ENCODE measurements at regions not wholly inside any gene's neighbourhood (a gene's known extent, or its start where the extent isn't known, plus 50 kb on each side); places are given as distances from the start of the nearest gene placed in this dataset.

- no peaks in the 10 kb centered on the region; the same call in 1 of the 2 replicates for H3K9me3 ChIP-seq (ENCODE audit: insufficient read depth, low read depth)
- no peaks in the 10 kb centered on the region for H3F3A ChIP-seq (ENCODE audit: insufficient read depth, low read depth)
- no peak overlapping the region for H2AFZ ChIP-seq
- no peaks in the 10 kb centered on the region for H3K79me2 ChIP-seq (ENCODE audit: low read depth)
- H3K36me3 ChIP-seq (ENCODE audit: low read depth): no peaks in the 10 kb centered on the region
- no peaks in the 10 kb centered on the region for H3K27me3 ChIP-seq (ENCODE audit: insufficient read depth, low read depth)
- no peak for TF ChIP-seq EZH2 (IDR thresholded peaks at IDR 0.05; ENCODE audit: low read depth)
- TF ChIP-seq, protein P1, sequence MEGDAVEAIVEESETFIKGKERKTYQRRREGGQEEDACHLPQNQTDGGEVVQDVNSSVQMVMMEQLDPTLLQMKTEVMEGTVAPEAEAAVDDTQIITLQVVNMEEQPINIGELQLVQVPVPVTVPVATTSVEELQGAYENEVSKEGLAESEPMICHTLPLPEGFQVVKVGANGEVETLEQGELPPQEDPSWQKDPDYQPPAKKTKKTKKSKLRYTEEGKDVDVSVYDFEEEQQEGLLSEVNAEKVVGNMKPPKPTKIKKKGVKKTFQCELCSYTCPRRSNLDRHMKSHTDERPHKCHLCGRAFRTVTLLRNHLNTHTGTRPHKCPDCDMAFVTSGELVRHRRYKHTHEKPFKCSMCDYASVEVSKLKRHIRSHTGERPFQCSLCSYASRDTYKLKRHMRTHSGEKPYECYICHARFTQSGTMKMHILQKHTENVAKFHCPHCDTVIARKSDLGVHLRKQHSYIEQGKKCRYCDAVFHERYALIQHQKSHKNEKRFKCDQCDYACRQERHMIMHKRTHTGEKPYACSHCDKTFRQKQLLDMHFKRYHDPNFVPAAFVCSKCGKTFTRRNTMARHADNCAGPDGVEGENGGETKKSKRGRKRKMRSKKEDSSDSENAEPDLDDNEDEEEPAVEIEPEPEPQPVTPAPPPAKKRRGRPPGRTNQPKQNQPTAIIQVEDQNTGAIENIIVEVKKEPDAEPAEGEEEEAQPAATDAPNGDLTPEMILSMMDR (conservative IDR thresholded peaks at IDR 0.05): no peak
- DNase-seq: no peak
- H3K4me1 ChIP-seq (replicated peaks; ENCODE audit: insufficient read depth): 0 out of 2 replicates have a peak, but pooled peaks cover 11% of the 10 kb centered on the region
- no peak overlapping the region for H3K4me3 ChIP-seq
- BruUV-seq (replicated peaks): no TSS peak
- no peaks in the 10 kb centered on the region for H4K20me1 ChIP-seq (ENCODE audit: insufficient read depth)
- intact Hi-C loops (cut with micrococcal nuclease; ENCODE audit: unreplicated experiment): no loop called here
- no peak overlapping the region for H3K4me2 ChIP-seq
- no peaks in the 10 kb centered on the region for H3K9me2 ChIP-seq (ENCODE audit: insufficient read depth)
- ChIA-PET CTCF (interaction anchor here (0.6 kb wide), 1 partner anchor 62 kb away, joined by 3 read pairs; no protein-coding TSS in a partner anchor), POLR2A (ENCODE audit: unreplicated experiment) (no interaction called here)
- no peak overlapping the region for H3K27ac ChIP-seq
These were observed 315.6 kb upstream of the NPSR1 start for GRCh38 chr7:34342387-34342786.

DNA sequence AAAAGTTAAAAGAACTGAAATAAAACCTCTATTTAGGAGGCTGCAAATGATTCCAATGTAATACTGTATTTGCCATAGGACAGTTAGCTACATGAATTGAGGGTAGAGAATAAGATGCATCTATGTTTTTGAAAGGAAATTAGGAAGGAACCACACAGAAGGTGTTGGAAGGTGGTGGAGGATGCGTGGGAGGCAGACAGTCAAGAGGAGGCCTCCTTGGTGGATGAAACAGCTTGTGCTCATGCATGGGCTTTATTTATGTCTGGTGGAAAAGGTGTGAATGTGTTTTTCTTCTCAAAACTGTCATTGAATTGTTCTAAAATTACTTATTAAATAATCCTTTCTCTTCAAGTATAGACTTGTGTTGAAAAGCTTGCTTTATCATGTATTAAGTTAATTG lies 314.4 kb upstream of the NPSR1 start:
- H3K79me2 ChIP-seq (ENCODE audit: low read depth): no peaks in the 10 kb centered on the region
- TF ChIP-seq EZH2 (IDR thresholded peaks at IDR 0.05; ENCODE audit: low read depth): no peak
- TF ChIP-seq, protein P1 (conservative IDR thresholded peaks at IDR 0.05): no peak
- H3K9me2 ChIP-seq (ENCODE audit: insufficient read depth): no peaks in the 10 kb centered on the region
- ChIA-PET CTCF (no interaction called here), POLR2A (ENCODE audit: unreplicated experiment) (no interaction called here)
- 0 out of 2 replicates have a peak, but pooled peaks cover 11% of the 10 kb centered on the region for H3K4me1 ChIP-seq (replicated peaks; ENCODE audit: insufficient read depth)
- no peak for DNase-seq
- H3K27ac ChIP-seq: no peak overlapping the region
- H3K4me3 ChIP-seq: no peak overlapping the region
- H4K20me1 ChIP-seq (ENCODE audit: insufficient read depth): no peaks in the 10 kb centered on the region
- H2AFZ ChIP-seq: no peak overlapping the region
- H3K4me2 ChIP-seq: no peak overlapping the region
- H3K36me3 ChIP-seq (ENCODE audit: low read depth): no peaks in the 10 kb centered on the region
- intact Hi-C loops (cut with micrococcal nuclease; ENCODE audit: unreplicated experiment): no loop called here
- no TSS peak for BruUV-seq (replicated peaks)
- no peaks in the 10 kb centered on the region for H3K27me3 ChIP-seq (ENCODE audit: insufficient read depth, low read depth)
- H3K9me3 ChIP-seq (ENCODE audit: insufficient read depth, low read depth): no peaks in the 10 kb centered on the region; the same call in 1 of the 2 replicates
- no peaks in the 10 kb centered on the region for H3F3A ChIP-seq (ENCODE audit: insufficient read depth, low read depth)

DNA sequence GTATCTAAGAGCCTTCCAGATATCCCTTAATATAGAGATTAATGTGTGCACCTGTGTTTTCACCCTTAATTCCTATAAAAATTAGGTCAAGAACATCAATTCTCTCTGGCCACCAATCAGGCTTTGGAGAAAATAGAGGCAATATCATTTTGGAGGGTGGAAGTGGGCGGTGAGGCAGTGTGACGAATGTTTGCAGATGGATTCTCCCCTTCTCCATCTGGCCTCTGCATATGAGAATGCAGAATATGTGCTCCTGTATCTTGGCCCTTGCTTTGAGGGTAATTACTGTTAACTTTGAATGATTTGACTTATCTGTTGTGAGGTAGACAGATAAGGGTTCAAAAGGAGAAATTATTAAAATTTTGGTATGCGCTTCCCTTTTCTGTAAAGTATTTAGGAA lies 304.0 kb upstream of the NPSR1 start:
- Histone ChIP-seq H3K36me3 (ENCODE audit: low read depth) (no peaks in the 10 kb centered on the region), H3F3A (ENCODE audit: insufficient read depth, low read depth) (no peaks in the 10 kb centered on the region), H3K4me1 (replicated peaks; ENCODE audit: insufficient read depth) (no peaks in the 10 kb centered on the region), H3K27ac (no peak overlapping the region), H4K20me1 (ENCODE audit: insufficient read depth) (no peaks in the 10 kb centered on the region), H2AFZ (no peak overlapping the region), H3K9me2 (ENCODE audit: insufficient read depth) (no peaks in the 10 kb centered on the region), H3K27me3 (ENCODE audit: insufficient read depth, low read depth) (no peaks in the 10 kb centered on the region), H3K79me2 (ENCODE audit: low read depth) (no peaks in the 10 kb centered on the region), H3K9me3 (ENCODE audit: insufficient read depth, low read depth) (no peaks in the 10 kb centered on the region), H3K4me3 (no peak overlapping the region), H3K4me2 (no peak overlapping the region)
- TF ChIP-seq, protein P1 (conservative IDR thresholded peaks at IDR 0.05): no peak
- TF ChIP-seq EZH2 (IDR thresholded peaks at IDR 0.05; ENCODE audit: low read depth): no peak
- ChIA-PET CTCF (no interaction called here), POLR2A (ENCODE audit: unreplicated experiment) (no interaction called here)
- intact Hi-C loops (cut with micrococcal nuclease; ENCODE audit: unreplicated experiment): no loop called here
- DNase-seq: no peak
- BruUV-seq (replicated peaks): no TSS peak

Measured in PC-9 (cell line).